OCI-LY1 (cell line): ENCODE measurements at regions not wholly inside any gene's neighbourhood (a gene's known extent, or its start where the extent isn't known, plus 50 kb on each side); places are given as distances from the start of the nearest gene placed in this dataset.

Source experiments
- H2AFZ ChIP-seq: fragments of 200-600 bp; sonication (generic), shearing (Covaris generic); 2 replicates; pipeline ENCODE4 v1.6.0; 2014; ENCODE audit warnings: antibody characterized with exemption, mild to moderate bottlenecking, low read length
- H3F3A ChIP-seq: fragments of 200-600 bp; sonication (generic), shearing (Covaris generic); 2 replicates; pipeline ENCODE4 v1.6.0; 2014; ENCODE audit warnings: mild to moderate bottlenecking, antibody characterized with exemption, low read length, moderate library complexity; ENCODE audit not compliant: insufficient read depth
- H3K27ac ChIP-seq: fragments of 200-600 bp; sonication (generic); 2 replicates; pipeline ENCODE4 v1.5.1; 2014; ENCODE audit warnings: low read length, mixed run types, mild to moderate bottlenecking, low read depth; ENCODE audit not compliant: poor library complexity, severe bottlenecking
- H3K27me3 ChIP-seq: fragments of 200-600 bp; sonication (generic); 2 replicates; pipeline ENCODE4 v1.6.0; 2014; ENCODE audit warnings: antibody characterized with exemption, mild to moderate bottlenecking, low read length, moderate library complexity; ENCODE audit not compliant: insufficient read depth
- H3K36me3 ChIP-seq: fragments of 200-600 bp; sonication (generic); 2 replicates; pipeline ENCODE4 v1.6.1; 2014; ENCODE audit warnings: mild to moderate bottlenecking, antibody characterized with exemption, low read length, moderate library complexity, mixed read lengths; ENCODE audit not compliant: insufficient read depth
- H3K4me1 ChIP-seq: fragments of 200-600 bp; sonication (generic); 2 replicates; pipeline ENCODE4 v1.5.1; 2014; ENCODE audit warnings: mild to moderate bottlenecking, low read length, moderate library complexity; ENCODE audit not compliant: insufficient read depth, severe bottlenecking
- H3K4me2 ChIP-seq: fragments of 200-600 bp; sonication (generic), shearing (Covaris generic); 2 replicates; pipeline ENCODE4 v1.6.1; 2014; ENCODE audit warnings: low read length
- H3K4me3 ChIP-seq: fragments of 200-600 bp; sonication (generic); 2 replicates; pipeline ENCODE4 v1.5.1; 2014; ENCODE audit warnings: low read length, low read depth, mild to moderate bottlenecking, mixed read lengths; ENCODE audit not compliant: poor library complexity, severe bottlenecking
- H3K79me2 ChIP-seq: fragments of 200-600 bp; shearing (Covaris generic); 2 replicates; pipeline ENCODE4 v1.6.1; 2016; ENCODE audit warnings: mixed run types, low read length, mixed read lengths; ENCODE audit not compliant: insufficient read depth
- H3K9ac ChIP-seq: fragments of 200-600 bp; sonication (generic), shearing (Covaris generic); 2 replicates; pipeline ENCODE4 v1.6.1; 2014; ENCODE audit warnings: mild to moderate bottlenecking, low read length, mixed read lengths
- H3K9me2 ChIP-seq: fragments of 200-600 bp; sonication (generic), shearing (Covaris generic); 2 replicates; pipeline ENCODE4 v1.6.1; 2014; ENCODE audit warnings: low read depth, mild to moderate bottlenecking, low read length, mixed read lengths
- H3K9me3 ChIP-seq: fragments of 200-600 bp; shearing (Covaris generic); 2 replicates; pipeline ENCODE4 v1.6.1; 2014; ENCODE audit warnings: low read length, mixed read lengths
- H4K20me1 ChIP-seq: fragments of 200-600 bp; sonication (generic), shearing (Covaris generic); 2 replicates; pipeline ENCODE4 v1.6.0; 2016; ENCODE audit warnings: mild to moderate bottlenecking, low read length; ENCODE audit not compliant: insufficient read depth
- EZH2 ChIP-seq: fragments of 200-600 bp; sonication (generic), shearing (Covaris generic); IDR thresholded peaks from 2 replicates; pipeline ENCODE4 v1.8.0; 2017; ENCODE audit warnings: borderline replicate concordance, mixed run types, mild to moderate bottlenecking, antibody characterized with exemption, low read length, moderate library complexity, mixed read lengths
- TF ChIP-seq, protein P1 (sequence below): fragments of 200-600 bp; sonication (generic), shearing (Covaris generic); IDR thresholded peaks from 2 replicates; pipeline ENCODE4 v1.5.1; 2017; ENCODE audit warnings: mild to moderate bottlenecking, antibody characterized with exemption, low read length, moderate library complexity, mixed read lengths

DNA sequence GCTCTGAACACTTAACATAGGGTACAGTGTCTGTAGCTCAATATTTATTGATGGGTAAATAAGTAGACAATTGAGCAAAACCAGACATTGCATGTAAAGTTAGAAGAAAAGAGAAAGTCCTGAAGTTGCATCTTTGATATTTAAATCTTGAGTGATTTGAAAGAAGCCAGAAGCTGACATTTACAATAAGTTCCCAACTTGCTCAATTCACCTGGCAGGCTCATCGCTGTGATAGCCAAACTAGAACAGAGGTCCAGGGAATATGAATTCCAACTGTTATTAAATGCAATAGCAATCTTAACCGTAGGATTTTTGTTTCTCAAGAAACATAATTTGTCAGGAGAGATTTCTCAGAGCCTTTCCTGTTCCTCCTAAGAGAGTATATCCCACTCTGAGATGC is 65.9 kb upstream of the EDN1 start:
- Histone ChIP-seq H3K9ac (no peak overlapping the region), H3F3A (no peaks in the 10 kb centered on the region), H3K4me3 (no peak overlapping the region), H3K79me2 (no peaks in the 10 kb centered on the region), H3K4me1 (no peaks in the 10 kb centered on the region), H3K9me3 (no peaks in the 10 kb centered on the region), H3K36me3 (no peaks in the 10 kb centered on the region), H3K27me3 (peaks cover 3% of the 10 kb centered on the region; the same call in 1 of the 2 replicates), H4K20me1 (no peaks in the 10 kb centered on the region), H2AFZ (no peak overlapping the region), H3K27ac (no peak overlapping the region), H3K9me2 (no peaks in the 10 kb centered on the region), H3K4me2 (no peak overlapping the region)
- TF ChIP-seq EZH2, result no peak
- TF ChIP-seq, protein P1, sequence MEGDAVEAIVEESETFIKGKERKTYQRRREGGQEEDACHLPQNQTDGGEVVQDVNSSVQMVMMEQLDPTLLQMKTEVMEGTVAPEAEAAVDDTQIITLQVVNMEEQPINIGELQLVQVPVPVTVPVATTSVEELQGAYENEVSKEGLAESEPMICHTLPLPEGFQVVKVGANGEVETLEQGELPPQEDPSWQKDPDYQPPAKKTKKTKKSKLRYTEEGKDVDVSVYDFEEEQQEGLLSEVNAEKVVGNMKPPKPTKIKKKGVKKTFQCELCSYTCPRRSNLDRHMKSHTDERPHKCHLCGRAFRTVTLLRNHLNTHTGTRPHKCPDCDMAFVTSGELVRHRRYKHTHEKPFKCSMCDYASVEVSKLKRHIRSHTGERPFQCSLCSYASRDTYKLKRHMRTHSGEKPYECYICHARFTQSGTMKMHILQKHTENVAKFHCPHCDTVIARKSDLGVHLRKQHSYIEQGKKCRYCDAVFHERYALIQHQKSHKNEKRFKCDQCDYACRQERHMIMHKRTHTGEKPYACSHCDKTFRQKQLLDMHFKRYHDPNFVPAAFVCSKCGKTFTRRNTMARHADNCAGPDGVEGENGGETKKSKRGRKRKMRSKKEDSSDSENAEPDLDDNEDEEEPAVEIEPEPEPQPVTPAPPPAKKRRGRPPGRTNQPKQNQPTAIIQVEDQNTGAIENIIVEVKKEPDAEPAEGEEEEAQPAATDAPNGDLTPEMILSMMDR, result no peak

DNA sequence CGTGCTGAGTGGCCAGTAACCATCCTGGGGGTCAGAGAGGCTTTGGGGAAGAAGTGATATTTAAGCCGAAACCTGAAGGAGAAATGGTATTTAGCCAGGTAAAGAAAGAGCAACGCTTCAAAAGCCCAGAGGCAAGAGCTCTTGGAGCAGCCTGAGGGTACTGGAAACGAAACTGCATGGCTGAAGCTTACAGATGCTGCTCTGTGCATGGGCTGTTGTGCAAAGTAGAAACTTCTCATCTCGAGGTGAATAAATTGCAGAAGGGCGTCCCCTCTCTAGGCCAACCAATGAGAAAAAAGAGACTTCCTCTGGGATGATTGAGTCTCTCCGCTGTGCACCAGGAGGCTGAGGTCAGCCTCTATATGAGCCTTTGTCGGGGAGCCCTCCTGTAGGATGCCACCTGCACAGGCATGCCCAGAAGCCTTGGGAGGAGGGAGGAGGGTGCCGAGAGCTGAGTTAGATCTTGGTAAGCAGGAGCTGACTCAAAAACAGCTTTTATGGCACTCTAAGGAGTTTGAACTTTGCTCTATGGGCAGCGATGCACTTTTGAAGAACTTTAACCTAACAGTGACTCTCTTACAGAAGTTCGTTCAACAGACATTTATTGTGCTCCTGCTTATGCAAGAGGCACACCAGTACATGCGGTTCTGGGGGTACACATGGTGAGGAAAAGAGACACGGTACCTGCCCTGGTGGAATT is 61.6 kb upstream of the EDN1 start:
- no peak for TF ChIP-seq EZH2
- TF ChIP-seq, protein P1, result no peak
- peaks cover 3% of the 10 kb centered on the region; the same call in 1 of the 2 replicates for H3K27me3 ChIP-seq
- no peaks in the 10 kb centered on the region for H3F3A ChIP-seq
- no peaks in the 10 kb centered on the region for H3K9me2 ChIP-seq
- H4K20me1 ChIP-seq, result no peaks in the 10 kb centered on the region
- no peak overlapping the region for H3K4me2 ChIP-seq
- H3K9me3 ChIP-seq, result no peaks in the 10 kb centered on the region
- H3K4me3 ChIP-seq, result no peak overlapping the region
- no peaks in the 10 kb centered on the region for H3K4me1 ChIP-seq
- no peak overlapping the region for H3K9ac ChIP-seq
- no peaks in the 10 kb centered on the region for H3K36me3 ChIP-seq
- no peaks in the 10 kb centered on the region for H3K79me2 ChIP-seq
- no peak overlapping the region for H2AFZ ChIP-seq
- H3K27ac ChIP-seq, result no peak overlapping the region

DNA sequence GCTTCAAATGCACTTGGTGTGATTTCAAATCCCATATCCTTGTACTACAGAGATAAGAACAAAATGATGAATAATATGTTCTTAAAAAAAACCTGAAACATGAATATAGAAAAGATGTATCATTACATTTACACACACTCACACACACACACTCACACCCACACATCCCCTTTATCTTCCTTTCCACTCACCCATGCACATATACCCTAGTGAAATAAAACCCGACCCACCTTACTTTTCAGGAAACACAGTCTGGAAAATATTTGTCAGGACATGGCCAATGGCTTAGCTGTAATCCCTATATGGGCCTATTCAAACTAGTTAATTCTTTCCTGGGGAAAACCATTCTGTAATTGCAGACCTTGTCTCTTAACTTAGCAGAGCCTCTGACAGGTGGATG is 60.8 kb upstream of the EDN1 start:
- Histone ChIP-seq H3K4me3 (no peak overlapping the region), H2AFZ (no peak overlapping the region)

More for the DNA sequence above, 60.8 kb upstream of the EDN1 start:
- Histone ChIP-seq H3K4me2 (no peak overlapping the region), H3K27me3 (peaks cover 3% of the 10 kb centered on the region; the same call in 1 of the 2 replicates), H3F3A (no peaks in the 10 kb centered on the region), H3K36me3 (no peaks in the 10 kb centered on the region), H3K9me3 (no peaks in the 10 kb centered on the region), H3K27ac (no peak overlapping the region), H3K79me2 (no peaks in the 10 kb centered on the region), H3K9me2 (no peaks in the 10 kb centered on the region), H3K9ac (no peak overlapping the region), H3K4me1 (no peaks in the 10 kb centered on the region), H4K20me1 (no peaks in the 10 kb centered on the region)
- TF ChIP-seq, protein P1, result no peak
- TF ChIP-seq EZH2, result no peak
